Activated naive CD8-positive, alpha-beta T cell (primary cell): ENCODE measurements at regions not wholly inside any gene's neighbourhood (a gene's known extent, or its start where the extent isn't known, plus 50 kb on each side); places are given as distances from the start of the nearest gene placed in this dataset.

Source experiments
- H3K27ac Mint-ChIP-seq: one replicate; pipeline ENCODE4 v1.8.0; 2021; ENCODE audit warnings: mixed read lengths
- H3K27me3 Mint-ChIP-seq: one replicate; pipeline ENCODE4 v1.8.0; 2021; ENCODE audit warnings: mixed read lengths
- H3K36me3 Mint-ChIP-seq: one replicate; pipeline ENCODE4 v1.8.0; 2021; ENCODE audit warnings: mixed read lengths
- H3K4me1 Mint-ChIP-seq: one replicate; pipeline ENCODE4 v1.8.0; 2021; ENCODE audit warnings: low read depth, mixed read lengths
- H3K4me3 Mint-ChIP-seq: one replicate; pipeline ENCODE4 v1.8.0; 2021; ENCODE audit warnings: mild to moderate bottlenecking, mixed read lengths
- H3K9me3 Mint-ChIP-seq: one replicate; pipeline ENCODE4 v1.8.0; 2021; ENCODE audit warnings: low read depth, mixed read lengths

GRCh38 chr10:81270051-81270450, 604.9 kb upstream of the NRG3 start:
- Mint-ChIP-seq H3K36me3 (no peaks in the 10 kb centered on the region), H3K27me3 (no peaks in the 10 kb centered on the region), H3K4me3 (no peak overlapping the region), H3K9me3 (peaks cover 9% of the 10 kb centered on the region), H3K4me1 (no peaks in the 10 kb centered on the region), H3K27ac (no peak overlapping the region)

- Mint-ChIP-seq H3K27ac (no peak overlapping the region), H3K27me3 (no peaks in the 10 kb centered on the region), H3K36me3 (no peaks in the 10 kb centered on the region), H3K4me3 (no peak overlapping the region), H3K9me3 (peaks cover 5% of the 10 kb centered on the region), H3K4me1 (no peaks in the 10 kb centered on the region)
Observed at GRCh38 chr10:81280497-81281479, 594.2 kb upstream of the NRG3 start.

- Mint-ChIP-seq H3K9me3 (peaks cover 11% of the 10 kb centered on the region), H3K27me3 (no peaks in the 10 kb centered on the region), H3K4me3 (no peak overlapping the region), H3K27ac (no peak overlapping the region), H3K4me1 (no peaks in the 10 kb centered on the region), H3K36me3 (no peaks in the 10 kb centered on the region)
Observed at GRCh38 chr10:81288544-81288943, 586.5 kb upstream of the NRG3 start.

- Mint-ChIP-seq H3K4me3 (no peak overlapping the region), H3K36me3 (no peaks in the 10 kb centered on the region), H3K4me1 (no peaks in the 10 kb centered on the region), H3K9me3 (peaks cover 12% of the 10 kb centered on the region), H3K27ac (no peak overlapping the region), H3K27me3 (no peaks in the 10 kb centered on the region)
Observed at GRCh38 chr10:81297292-81297691, 577.7 kb upstream of the NRG3 start.

GRCh38 chr10:81303656-81304055, 571.3 kb upstream of the NRG3 start:
- Mint-ChIP-seq H3K27ac (no peak overlapping the region), H3K36me3 (peaks cover 2% of the 10 kb centered on the region), H3K27me3 (no peaks in the 10 kb centered on the region), H3K4me3 (no peak overlapping the region), H3K4me1 (no peaks in the 10 kb centered on the region), H3K9me3 (peaks cover 16% of the 10 kb centered on the region)

GRCh38 chr10:81306971-81307782, 567.8 kb upstream of the NRG3 start:
- H3K4me3 Mint-ChIP-seq, result no peak overlapping the region
- peaks cover 2% of the 10 kb centered on the region for H3K36me3 Mint-ChIP-seq
- no peaks in the 10 kb centered on the region for H3K27me3 Mint-ChIP-seq
- H3K4me1 Mint-ChIP-seq, result no peaks in the 10 kb centered on the region
- no peak overlapping the region for H3K27ac Mint-ChIP-seq
- H3K9me3 Mint-ChIP-seq, result peaks cover 11% of the 10 kb centered on the region

GRCh38 chr10:81309041-81309552, 565.9 kb upstream of the NRG3 start:
- no peak overlapping the region for H3K4me3 Mint-ChIP-seq
- no peak overlapping the region for H3K27ac Mint-ChIP-seq
- H3K9me3 Mint-ChIP-seq, result no peaks in the 10 kb centered on the region
- H3K36me3 Mint-ChIP-seq, result no peaks in the 10 kb centered on the region
- H3K27me3 Mint-ChIP-seq, result no peaks in the 10 kb centered on the region
- no peaks in the 10 kb centered on the region for H3K4me1 Mint-ChIP-seq

- Mint-ChIP-seq H3K36me3 (no peaks in the 10 kb centered on the region), H3K27me3 (peaks cover 2% of the 10 kb centered on the region), H3K4me1 (no peaks in the 10 kb centered on the region), H3K9me3 (peaks cover 4% of the 10 kb centered on the region), H3K4me3 (no peak overlapping the region), H3K27ac (no peak overlapping the region)
Observed at GRCh38 chr10:81314471-81314870, 560.5 kb upstream of the NRG3 start.

GRCh38 chr10:81315026-81315425, 560.0 kb upstream of the NRG3 start:
- Mint-ChIP-seq H3K4me3 (no peak overlapping the region), H3K4me1 (no peaks in the 10 kb centered on the region), H3K27me3 (peaks cover 2% of the 10 kb centered on the region), H3K9me3 (peaks cover 4% of the 10 kb centered on the region), H3K27ac (no peak overlapping the region), H3K36me3 (no peaks in the 10 kb centered on the region)

GRCh38 chr10:81348003-81348402, 527.0 kb upstream of the NRG3 start:
- no peak overlapping the region for H3K4me3 Mint-ChIP-seq
- no peaks in the 10 kb centered on the region for H3K4me1 Mint-ChIP-seq
- H3K27me3 Mint-ChIP-seq, result no peaks in the 10 kb centered on the region
- H3K36me3 Mint-ChIP-seq, result no peaks in the 10 kb centered on the region
- no peak overlapping the region for H3K27ac Mint-ChIP-seq
- peaks cover 4% of the 10 kb centered on the region for H3K9me3 Mint-ChIP-seq

GRCh38 chr10:81367132-81367531, 507.9 kb upstream of the NRG3 start:
- no peak overlapping the region for H3K4me3 Mint-ChIP-seq
- H3K27ac Mint-ChIP-seq, result no peak overlapping the region
- no peaks in the 10 kb centered on the region for H3K4me1 Mint-ChIP-seq
- H3K36me3 Mint-ChIP-seq, result no peaks in the 10 kb centered on the region
- H3K9me3 Mint-ChIP-seq, result no peaks in the 10 kb centered on the region
- H3K27me3 Mint-ChIP-seq, result no peaks in the 10 kb centered on the region

GRCh38 chr10:81386817-81387216, 488.2 kb upstream of the NRG3 start:
- peaks cover 7% of the 10 kb centered on the region for H3K9me3 Mint-ChIP-seq
- H3K36me3 Mint-ChIP-seq, result no peaks in the 10 kb centered on the region
- no peak overlapping the region for H3K4me3 Mint-ChIP-seq
- no peaks in the 10 kb centered on the region for H3K27me3 Mint-ChIP-seq
- no peak overlapping the region for H3K27ac Mint-ChIP-seq
- H3K4me1 Mint-ChIP-seq, result no peaks in the 10 kb centered on the region

- Mint-ChIP-seq H3K4me3 (no peak overlapping the region), H3K27ac (no peak overlapping the region), H3K9me3 (no peaks in the 10 kb centered on the region), H3K4me1 (no peaks in the 10 kb centered on the region), H3K36me3 (no peaks in the 10 kb centered on the region), H3K27me3 (no peaks in the 10 kb centered on the region)
Observed at GRCh38 chr10:81403451-81403850, 471.5 kb upstream of the NRG3 start.

- Mint-ChIP-seq H3K9me3 (no peaks in the 10 kb centered on the region), H3K4me1 (no peaks in the 10 kb centered on the region), H3K27me3 (no peaks in the 10 kb centered on the region), H3K36me3 (no peaks in the 10 kb centered on the region), H3K4me3 (no peak overlapping the region), H3K27ac (no peak overlapping the region)
Observed at GRCh38 chr10:81405399-81405798, 469.6 kb upstream of the NRG3 start.

- Mint-ChIP-seq H3K4me1 (no peaks in the 10 kb centered on the region), H3K9me3 (no peaks in the 10 kb centered on the region), H3K27ac (no peak overlapping the region), H3K36me3 (no peaks in the 10 kb centered on the region), H3K4me3 (no peak overlapping the region), H3K27me3 (peaks cover 3% of the 10 kb centered on the region)
Observed at GRCh38 chr10:81414038-81414437, 461.0 kb upstream of the NRG3 start.
